HepG2 (cell line): ENCODE measurements at regions not wholly inside any gene's neighbourhood (a gene's known extent, or its start where the extent isn't known, plus 50 kb on each side); places are given as distances from the start of the nearest gene placed in this dataset.

ENCODE experiments used
- ATAC-seq: fragments of 200-7000 bp; cut with Tn5 transposase; 3 replicates; pipeline ENCODE4 v1.9.1; 2020; ENCODE audit warnings: mild to moderate bottlenecking, moderate library complexity
- BruUV-seq: library from RNA; stranded (reverse); fragments of 400-500 nt; replicated peaks from 2 replicates; lab custom pipeline; 2021; lab: Mats Ljungman, UMichigan
- CTCF ChIA-PET: fragments of 300-600 bp; formaldehyde crosslinking; extraction: SDS; loops from one replicate; lab custom pipeline; 2021; ENCODE audit warnings: low total read pairs, inconsistent platforms, low intra/inter-chr PET ratio; lab: Yijun Ruan, JAX
- POLR2A ChIA-PET: fragments of 350-600 bp; sonication (Branson Sonifier 250); formaldehyde crosslinking; loops from one replicate; lab custom pipeline; 2020; ENCODE audit warnings: antibody characterized with exemption, inconsistent platforms; lab: Yijun Ruan, JAX
- DNase-seq: peaks from one replicate; pipeline ENCODE4 v3.0.0-alpha.2; 2015; ENCODE audit warnings: low spot score
- FAIRE-seq: peaks from 3 replicates; lab custom pipeline; 2011; peaks lifted over from hg19 to GRCh38; lab: Jason Lieb, UNC
- H2AFZ ChIP-seq: one replicate; pipeline ENCODE4 v1.6.1; 2011; ENCODE audit warnings: low read length, inconsistent platforms
- H3K27ac ChIP-seq: fragments of 300-600 bp; 3 replicates; pipeline ENCODE4 v1.8.0; 2011; ENCODE audit warnings: mixed run types, mild to moderate bottlenecking, mixed read lengths, low read length, inconsistent platforms; ENCODE audit not compliant: insufficient read depth; ENCODE audit errors: extremely low read length
- H3K27me3 ChIP-seq, 2 experiments: fragments of 200-600 bp in 1 of 2; 2 replicates in 1 of 2; 3 replicates in 1 of 2; pipeline versions ENCODE4 v1.6.0 to v1.8.0; 2011; ENCODE audit warnings: low read length in 2 of 2, mild to moderate bottlenecking in 2 of 2, moderate library complexity in 2 of 2, inconsistent platforms in 1 of 2; ENCODE audit not compliant: insufficient read depth in 2 of 2, control insufficient read depth in 1 of 2
- H3K36me3 ChIP-seq, 2 experiments: fragments of 200-600 bp in 1 of 2; replicated peaks in 1 of 2; 2 replicates in 1 of 2; 3 replicates in 1 of 2; pipeline versions ENCODE4 v1.5.1 to v1.8.0; 2011; ENCODE audit warnings: low read length in 2 of 2, inconsistent platforms in 1 of 2; ENCODE audit not compliant: insufficient read depth in 2 of 2, control insufficient read depth in 1 of 2
- H3K4me1 ChIP-seq: 2 replicates; pipeline ENCODE4 v1.5.1; 2012; ENCODE audit warnings: low read length, inconsistent platforms; ENCODE audit not compliant: insufficient read depth
- H3K4me2 ChIP-seq: 2 replicates; pipeline ENCODE4 v1.6.0; 2011; ENCODE audit warnings: low read depth, low read length, inconsistent platforms
- H3K4me3 ChIP-seq, 3 experiments: fragments of 200-600 bp in 1 of 3; sonication (generic), shearing (Covaris generic) in 1 of 3; replicated peaks in 1 of 3; 2 replicates each; pipeline ENCODE4 v1.5.1; 2011 to 2016; ENCODE audit warnings: low read length in 3 of 3, inconsistent platforms in 2 of 3, low read depth in 2 of 3, mild to moderate bottlenecking in 2 of 3, control low read depth in 1 of 3, mixed read lengths in 1 of 3; ENCODE audit not compliant: insufficient read depth in 1 of 3
- H3K79me2 ChIP-seq: one replicate; pipeline ENCODE4 v1.6.1; 2011; ENCODE audit warnings: low read length, inconsistent platforms; ENCODE audit not compliant: insufficient read depth
- H3K9ac ChIP-seq: 2 replicates; pipeline ENCODE4 v1.6.0; 2011; ENCODE audit warnings: mild to moderate bottlenecking, low read depth, low read length, inconsistent platforms; ENCODE audit not compliant: insufficient read depth
- H3K9me3 ChIP-seq: 2 replicates; pipeline ENCODE4 v1.5.1; 2012; ENCODE audit warnings: mild to moderate bottlenecking, low read length
- H4K20me1 ChIP-seq: 2 replicates; pipeline ENCODE4 v1.6.0; 2011; ENCODE audit warnings: inconsistent platforms, mild to moderate bottlenecking, low read length, moderate library complexity; ENCODE audit not compliant: insufficient read depth
- AFF4 ChIP-seq: sonication (generic); formaldehyde crosslinking; IDR thresholded peaks from 2 replicates; pipeline ENCODE4 v1.4.0; 2020; ENCODE audit warnings: missing genetic modification reagents
- CREB1 ChIP-seq, 2 experiments: fragments of 450-650 bp in 1 of 2; IDR thresholded peaks; 2 replicates each; pipeline ENCODE4 v1.6.1; 2016 to 2017; ENCODE audit warnings: control low read depth in 1 of 2, mild to moderate bottlenecking in 1 of 2, missing compliant biosample characterization in 1 of 2, missing genetic modification characterization in 1 of 2
- MAFK ChIP-seq, 2 experiments: IDR thresholded peaks in 1 of 2; conservative IDR thresholded peaks in 1 of 2; 2 replicates each; pipeline ENCODE4 v1.6.1; 2011; ENCODE audit warnings: improper control_type of control experiment in 2 of 2, low read length in 2 of 2
- MEF2D ChIP-seq: sonication (generic); formaldehyde crosslinking; IDR thresholded peaks from 2 replicates; pipeline ENCODE4 v1.5.1; 2020; ENCODE audit warnings: mild to moderate bottlenecking, missing genetic modification reagents
- NCOA2 ChIP-seq: sonication (generic); formaldehyde crosslinking; IDR thresholded peaks from 2 replicates; pipeline ENCODE4 v1.8.0; 2022; ENCODE audit warnings: inconsistent platforms
- PCBP2 ChIP-seq: fragments of 200-400 bp; formaldehyde crosslinking; optimal IDR thresholded peaks from 2 replicates; pipeline ENCODE3; 2018; ENCODE audit warnings: low read length, low read depth; ENCODE audit not compliant: poor library complexity, severe bottlenecking
- PRPF4 ChIP-seq: fragments of 200-400 bp; formaldehyde crosslinking; IDR thresholded peaks from 2 replicates; pipeline ENCODE4 v1.6.1; 2016; ENCODE audit warnings: low read length, low read depth; ENCODE audit not compliant: poor library complexity, severe bottlenecking
- RXRB ChIP-seq: IDR thresholded peaks from 2 replicates; pipeline ENCODE4 v1.6.1; 2016; ENCODE audit warnings: borderline replicate concordance, missing genetic modification reagents, missing compliant biosample characterization
- SPEN ChIP-seq: sonication (generic); formaldehyde crosslinking; IDR thresholded peaks from 2 replicates; pipeline ENCODE4 v1.5.1; 2020; ENCODE audit warnings: low read depth, mild to moderate bottlenecking, missing genetic modification reagents
- TCF7L2 ChIP-seq: IDR thresholded peaks from 2 replicates; pipeline ENCODE4 v1.6.1; 2011; ENCODE audit warnings: mild to moderate bottlenecking, low read depth, low read length, moderate library complexity
- ZBTB20 ChIP-seq: sonication (generic); formaldehyde crosslinking; IDR thresholded peaks from 2 replicates; pipeline ENCODE4 v1.8.1; 2023; ENCODE audit warnings: missing genetic modification reagents, low read depth, mild to moderate bottlenecking, borderline replicate concordance
- ZFP37 ChIP-seq: sonication (generic); formaldehyde crosslinking; IDR thresholded peaks from 2 replicates; pipeline ENCODE4 v1.4.0; 2020; ENCODE audit warnings: missing genetic modification reagents, borderline replicate concordance
- ZFP41 ChIP-seq: sonication (generic); formaldehyde crosslinking; IDR thresholded peaks from 2 replicates; pipeline ENCODE4 v1.4.0; 2020; ENCODE audit warnings: mild to moderate bottlenecking, missing genetic modification reagents, borderline replicate concordance
- ZKSCAN5 ChIP-seq: sonication (generic); formaldehyde crosslinking; IDR thresholded peaks from 2 replicates; pipeline ENCODE4 v1.5.1; 2020; ENCODE audit warnings: mild to moderate bottlenecking, missing genetic modification reagents
- ZNF18 ChIP-seq: sonication (generic); formaldehyde crosslinking; IDR thresholded peaks from 2 replicates; pipeline ENCODE4 v1.8.0; 2022; ENCODE audit warnings: mild to moderate bottlenecking, missing genetic modification reagents; ENCODE audit not compliant: insufficient replicate concordance
- ZNF180 ChIP-seq: sonication (generic); formaldehyde crosslinking; IDR thresholded peaks from 2 replicates; pipeline ENCODE4 v1.4.0; 2020; ENCODE audit warnings: low read depth, missing genetic modification reagents, borderline replicate concordance
- ZNF674 ChIP-seq: sonication (generic); formaldehyde crosslinking; IDR thresholded peaks from 2 replicates; pipeline ENCODE4 v1.5.0; 2020; ENCODE audit warnings: low read depth, mild to moderate bottlenecking, missing genetic modification reagents
- ZNF83 ChIP-seq: sonication (generic); formaldehyde crosslinking; IDR thresholded peaks from 2 replicates; pipeline ENCODE4 v1.4.0; 2020; ENCODE audit warnings: missing genetic modification reagents, mild to moderate bottlenecking, borderline replicate concordance
- in situ Hi-C: cut with HindIII; loops from 2 replicates; pipeline ENCODE4 v1.10.0; 2017; ENCODE audit warnings: low pct_unique_long_range_greater_than_20kb; ENCODE audit not compliant: extremely low pct_ligation_motif_present
- intact Hi-C: fragments of 100-400 bp; cut with micrococcal nuclease; formaldehyde crosslinking; loops from one replicate; pipeline ENCODE4 v1.10.0; 2022; ENCODE audit not compliant: unreplicated experiment

GRCh38 chr5:63374085-63374484, 588.2 kb downstream of the HTR1A start:
- H3K4me3 ChIP-seq: no peak overlapping the region
- no peaks in the 10 kb centered on the region for H3K9me3 ChIP-seq
- in situ Hi-C loops (no loop called here), intact Hi-C loops (no loop called here)
- ATAC-seq (no peak), FAIRE-seq (no peak), DNase-seq (no peak)
- no peaks in the 10 kb centered on the region for H3K79me2 ChIP-seq
- ChIA-PET POLR2A (no interaction called here), CTCF (no interaction called here)
- no peaks in the 10 kb centered on the region for H3K4me1 ChIP-seq
- no peak overlapping the region for H2AFZ ChIP-seq
- no peak overlapping the region for H3K4me2 ChIP-seq
- no peak overlapping the region for H3K27ac ChIP-seq
- no TSS peak for BruUV-seq
- TF ChIP-seq MEF2D (no peak), ZNF18 (CRISPR knock-in tag) (no peak), ZBTB20 (CRISPR knock-in tag) (no peak), ZNF180 (CRISPR knock-in tag) (no peak), RXRB (CRISPR knock-in tag) (no peak), ZNF674 (no peak), ZFP37 (no peak), PRPF4 (no peak), ZNF83 (CRISPR knock-in tag) (no peak), TCF7L2 (no peak), ZFP41 (no peak), MAFK (conservative IDR thresholded peaks at IDR 0.05 in 1 of 2, IDR thresholded peaks at IDR 0.05 in 1 of 2; ENCODE audit: low read length in 2 of 2) (no peak), NCOA2 (CRISPR knock-in tag) (no peak), CREB1 (IDR thresholded peaks at IDR 0.05) (no peak), CREB1 (CRISPR knock-in tag; IDR thresholded peaks at IDR 0.05) (no peak), SPEN (CRISPR knock-in tag) (no peak), PCBP2 (no peak), ZKSCAN5 (no peak), AFF4 (CRISPR knock-in tag) (no peak)
- H3K27me3 ChIP-seq: no peaks in the 10 kb centered on the region
- no peak overlapping the region for H3K9ac ChIP-seq
- H3K36me3 ChIP-seq: no peaks in the 10 kb centered on the region
- no peaks in the 10 kb centered on the region for H4K20me1 ChIP-seq
